T-helper 17 cell (primary cell): ENCODE measurements at regions not wholly inside any gene's neighbourhood (a gene's known extent, or its start where the extent isn't known, plus 50 kb on each side); places are given as distances from the start of the nearest gene placed in this dataset.

Source experiments
- ATAC-seq: fragments of 150-1000 bp; cut with Tn5 transposase; 2 replicates; pipeline ENCODE4 v1.10.0; 2021; ENCODE audit warnings: mild to moderate bottlenecking, moderate library complexity
- DNase-seq, 3 donors: peaks; one replicate each; pipeline versions ENCODE4 v3.0.0 to v3.0.0-alpha.2; 2020 to 2021
- H3K9me3 ChIP-seq: one replicate; pipeline ENCODE4 v1.7.0; 2013; ENCODE audit warnings: low read length, mild to moderate bottlenecking; ENCODE audit not compliant: control insufficient read depth, poor library complexity, severe bottlenecking
- H3K27ac Mint-ChIP-seq: one replicate; pipeline ENCODE4 v1.8.0; 2022; ENCODE audit warnings: mild to moderate bottlenecking, moderate library complexity, mixed read lengths
- H3K27me3 Mint-ChIP-seq: one replicate; pipeline ENCODE4 v1.8.0; 2022; ENCODE audit warnings: mixed read lengths
- H3K36me3 Mint-ChIP-seq: one replicate; pipeline ENCODE4 v1.8.0; 2022; ENCODE audit warnings: low read depth, mixed read lengths
- H3K4me1 Mint-ChIP-seq: one replicate; pipeline ENCODE4 v1.8.0; 2022; ENCODE audit warnings: mild to moderate bottlenecking, mixed read lengths
- H3K4me3 Mint-ChIP-seq: one replicate; pipeline ENCODE4 v1.8.0; 2022; ENCODE audit warnings: mild to moderate bottlenecking, moderate library complexity, mixed read lengths

- H3K27me3 Mint-ChIP-seq = no peaks in the 10 kb centered on the region
- no peaks in the 10 kb centered on the region for H3K36me3 Mint-ChIP-seq
- no peak overlapping the region for H3K27ac Mint-ChIP-seq
These were observed 445.6 kb upstream of the CELF4 start for GRCh38 chr18:38010971-38011857.

DNA sequence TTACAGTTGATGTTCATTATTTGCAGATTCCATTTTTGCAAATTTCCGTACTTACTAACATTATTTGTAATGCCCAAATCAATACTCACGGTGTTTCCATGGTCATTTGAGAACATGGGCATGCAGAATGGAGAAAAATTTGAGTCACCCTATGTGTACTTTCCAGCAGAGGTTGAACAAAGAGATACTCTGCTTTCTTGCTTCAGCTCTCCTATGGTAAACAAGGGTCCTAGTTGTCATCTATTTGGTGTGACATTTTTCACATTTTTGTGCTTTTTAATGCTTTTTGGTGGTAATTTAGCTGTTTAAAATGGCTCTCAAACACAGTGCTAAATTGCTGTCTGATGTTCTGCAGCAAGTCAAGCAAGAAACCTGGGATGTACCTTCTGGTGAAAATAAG, 444.4 kb upstream of the CELF4 start:
- no peak overlapping the region for H3K4me3 Mint-ChIP-seq
- DNase-seq = no peak
- H3K36me3 Mint-ChIP-seq = no peaks in the 10 kb centered on the region
- H3K9me3 ChIP-seq = no peaks in the 10 kb centered on the region
- H3K4me1 Mint-ChIP-seq = no peaks in the 10 kb centered on the region
- H3K27me3 Mint-ChIP-seq = no peaks in the 10 kb centered on the region
- ATAC-seq = no peak
- H3K27ac Mint-ChIP-seq = no peak overlapping the region

More at GRCh38 chr18:38010971-38011857, 445.6 kb upstream of the CELF4 start:
- H3K9me3 ChIP-seq = no peaks in the 10 kb centered on the region
- ATAC-seq = no peak
- no peaks in the 10 kb centered on the region for H3K4me1 Mint-ChIP-seq
- H3K4me3 Mint-ChIP-seq = no peak overlapping the region
- DNase-seq = no peak

- Mint-ChIP-seq H3K27ac (no peak overlapping the region), H3K27me3 (no peaks in the 10 kb centered on the region), H3K4me3 (no peak overlapping the region), H3K36me3 (no peaks in the 10 kb centered on the region), H3K4me1 (no peaks in the 10 kb centered on the region)
- ATAC-seq (no peak), DNase-seq (no peak)
- H3K9me3 ChIP-seq = no peaks in the 10 kb centered on the region
These were observed 443.7 kb upstream of the CELF4 start for GRCh38 chr18:38009320-38009719.

GRCh38 chr18:38007676-38008330, 442.2 kb upstream of the CELF4 start:
- Mint-ChIP-seq H3K27me3 (no peaks in the 10 kb centered on the region), H3K36me3 (no peaks in the 10 kb centered on the region), H3K27ac (no peak overlapping the region), H3K4me3 (no peak overlapping the region), H3K4me1 (no peaks in the 10 kb centered on the region)
- no peak for DNase-seq
- no peak for ATAC-seq
- no peaks in the 10 kb centered on the region for H3K9me3 ChIP-seq

GRCh38 chr18:38007026-38007425, 441.4 kb upstream of the CELF4 start:
- no peaks in the 10 kb centered on the region for H3K9me3 ChIP-seq
- DNase-seq (no peak), ATAC-seq (no peak)
- no peak overlapping the region for H3K4me3 Mint-ChIP-seq
- H3K27me3 Mint-ChIP-seq = no peaks in the 10 kb centered on the region
- no peaks in the 10 kb centered on the region for H3K4me1 Mint-ChIP-seq
- H3K36me3 Mint-ChIP-seq = no peaks in the 10 kb centered on the region
- no peak overlapping the region for H3K27ac Mint-ChIP-seq

- ATAC-seq (no peak), DNase-seq (no peak)
- H3K4me1 Mint-ChIP-seq = no peaks in the 10 kb centered on the region
- no peaks in the 10 kb centered on the region for H3K36me3 Mint-ChIP-seq
- no peak overlapping the region for H3K27ac Mint-ChIP-seq
- no peak overlapping the region for H3K4me3 Mint-ChIP-seq
- no peaks in the 10 kb centered on the region for H3K27me3 Mint-ChIP-seq
- H3K9me3 ChIP-seq = no peaks in the 10 kb centered on the region
These were observed 440.9 kb upstream of the CELF4 start for GRCh38 chr18:38006541-38006940.

DNA sequence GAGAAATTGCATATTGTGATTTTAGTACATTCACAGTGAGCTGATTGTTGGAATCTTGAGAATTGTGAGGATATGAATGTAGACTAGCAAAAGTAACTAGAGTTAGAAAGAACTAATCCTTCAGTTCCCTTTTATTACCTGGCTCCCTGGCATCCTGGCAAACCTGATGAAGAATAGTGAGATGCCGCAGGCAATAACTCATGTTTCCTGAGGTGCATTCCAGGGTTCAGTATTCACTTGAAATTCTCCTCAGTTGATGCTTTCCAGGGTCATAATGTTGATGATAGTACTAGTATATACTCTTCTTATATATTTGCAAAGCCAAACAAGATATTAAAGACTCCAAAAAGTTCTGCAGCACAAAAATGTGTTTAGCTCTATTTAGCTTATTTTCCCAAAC, 432.1 kb upstream of the CELF4 start:
- no peaks in the 10 kb centered on the region for H3K4me1 Mint-ChIP-seq
- no peaks in the 10 kb centered on the region for H3K27me3 Mint-ChIP-seq
- no peaks in the 10 kb centered on the region for H3K36me3 Mint-ChIP-seq
- no peak overlapping the region for H3K27ac Mint-ChIP-seq
- no peak overlapping the region for H3K4me3 Mint-ChIP-seq
- no peaks in the 10 kb centered on the region for H3K9me3 ChIP-seq
- ATAC-seq (no peak), DNase-seq (no peak)

GRCh38 chr18:37987901-37988300, 422.3 kb upstream of the CELF4 start:
- Mint-ChIP-seq H3K36me3 (no peaks in the 10 kb centered on the region), H3K27ac (no peak overlapping the region), H3K27me3 (no peaks in the 10 kb centered on the region), H3K4me3 (no peak overlapping the region), H3K4me1 (no peaks in the 10 kb centered on the region)
- DNase-seq = no peak
- H3K9me3 ChIP-seq = no peaks in the 10 kb centered on the region
- ATAC-seq = no peak

GRCh38 chr18:37986665-37987064, 421.1 kb upstream of the CELF4 start:
- no peaks in the 10 kb centered on the region for H3K9me3 ChIP-seq
- no peak overlapping the region for H3K4me3 Mint-ChIP-seq
- H3K4me1 Mint-ChIP-seq = no peaks in the 10 kb centered on the region
- ATAC-seq (no peak), DNase-seq (no peak)
- no peaks in the 10 kb centered on the region for H3K27me3 Mint-ChIP-seq
- H3K27ac Mint-ChIP-seq = no peak overlapping the region
- no peaks in the 10 kb centered on the region for H3K36me3 Mint-ChIP-seq

DNA sequence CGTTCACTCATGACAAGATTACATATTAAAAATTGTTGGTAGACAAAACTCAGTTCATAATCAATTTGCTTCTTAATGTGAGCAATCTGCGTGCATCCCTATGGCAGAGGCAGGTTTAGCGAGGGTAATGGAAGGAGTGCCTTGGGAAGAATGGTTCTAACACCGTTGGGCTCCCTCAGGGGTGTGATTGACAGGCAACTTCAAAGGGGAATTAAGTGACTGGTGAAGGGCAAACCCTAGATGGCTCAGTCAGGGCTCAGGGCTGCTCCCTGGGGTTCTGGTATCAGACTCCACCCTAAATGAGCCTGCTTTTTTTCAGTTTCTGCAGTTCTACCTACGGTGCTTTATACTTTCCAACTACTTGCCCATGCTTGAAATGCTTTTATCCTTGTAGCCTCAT, 419.5 kb upstream of the CELF4 start:
- no peak for DNase-seq
- no peaks in the 10 kb centered on the region for H3K9me3 ChIP-seq
- Mint-ChIP-seq H3K36me3 (no peaks in the 10 kb centered on the region), H3K27me3 (no peaks in the 10 kb centered on the region), H3K27ac (no peak overlapping the region), H3K4me1 (no peaks in the 10 kb centered on the region), H3K4me3 (no peak overlapping the region)
- ATAC-seq = no peak

- Mint-ChIP-seq H3K36me3 (no peaks in the 10 kb centered on the region), H3K4me3 (no peak overlapping the region), H3K4me1 (no peaks in the 10 kb centered on the region), H3K27ac (no peak overlapping the region), H3K27me3 (no peaks in the 10 kb centered on the region)
- H3K9me3 ChIP-seq = no peaks in the 10 kb centered on the region
- no peak for ATAC-seq
- no peak for DNase-seq
These were observed 415.0 kb upstream of the CELF4 start for GRCh38 chr18:37980556-37980955.

GRCh38 chr18:37975446-37975845, 409.8 kb upstream of the CELF4 start:
- no peaks in the 10 kb centered on the region for H3K4me1 Mint-ChIP-seq
- H3K36me3 Mint-ChIP-seq = no peaks in the 10 kb centered on the region
- H3K27ac Mint-ChIP-seq = no peak overlapping the region
- H3K4me3 Mint-ChIP-seq = no peak overlapping the region
- DNase-seq = no peak
- no peak for ATAC-seq
- no peaks in the 10 kb centered on the region for H3K9me3 ChIP-seq
- no peaks in the 10 kb centered on the region for H3K27me3 Mint-ChIP-seq

DNA sequence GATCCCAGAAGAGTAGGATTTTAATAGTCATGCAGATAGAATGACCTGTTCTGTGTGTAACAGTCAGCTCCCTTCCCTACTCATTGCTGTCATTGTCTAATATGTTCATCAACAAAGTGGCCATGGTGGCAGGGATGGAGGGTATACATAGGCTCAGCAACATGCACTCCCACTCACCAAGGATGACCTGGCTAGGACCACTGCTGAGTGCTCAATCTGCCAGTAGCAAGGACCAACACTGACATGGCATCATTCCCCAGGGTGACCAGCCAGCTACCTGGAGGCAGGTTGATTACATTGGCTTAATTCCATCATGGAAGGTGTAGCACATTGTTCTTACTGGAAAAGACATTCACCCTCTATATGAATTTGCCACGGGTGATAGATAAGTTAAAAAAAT, 401.7 kb upstream of the CELF4 start:
- no peak overlapping the region for H3K27ac Mint-ChIP-seq
- H3K27me3 Mint-ChIP-seq = no peaks in the 10 kb centered on the region
- H3K36me3 Mint-ChIP-seq = no peaks in the 10 kb centered on the region
- no peaks in the 10 kb centered on the region for H3K9me3 ChIP-seq
- H3K4me3 Mint-ChIP-seq = no peak overlapping the region
- H3K4me1 Mint-ChIP-seq = no peaks in the 10 kb centered on the region
- no peak for DNase-seq
- no peak for ATAC-seq

DNA sequence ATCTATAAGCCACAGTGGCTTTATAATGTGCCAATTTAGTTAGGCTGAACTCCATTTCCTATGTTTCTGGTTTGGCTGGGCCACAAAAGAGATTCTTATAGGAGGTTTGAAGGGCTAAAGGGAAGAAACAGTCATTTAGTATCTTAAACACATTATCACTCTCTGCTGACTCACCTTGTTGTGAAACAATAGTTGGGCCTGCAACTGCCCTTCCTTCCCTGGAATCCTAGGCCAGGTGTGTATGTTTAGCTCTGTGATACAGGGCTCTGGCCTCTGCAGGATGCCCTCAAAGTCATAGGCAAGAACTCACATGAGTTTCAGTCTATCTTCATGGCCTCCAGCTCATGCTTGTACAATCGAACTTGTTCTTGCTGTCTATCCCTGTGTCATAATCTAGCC, 400.0 kb upstream of the CELF4 start:
- H3K27ac Mint-ChIP-seq = no peak overlapping the region
- no peaks in the 10 kb centered on the region for H3K4me1 Mint-ChIP-seq
- no peaks in the 10 kb centered on the region for H3K36me3 Mint-ChIP-seq
- no peaks in the 10 kb centered on the region for H3K9me3 ChIP-seq
- DNase-seq (no peak), ATAC-seq (no peak)
- no peaks in the 10 kb centered on the region for H3K27me3 Mint-ChIP-seq
- no peak overlapping the region for H3K4me3 Mint-ChIP-seq
